H9 (cell line): ENCODE measurements at regions not wholly inside any gene's neighbourhood (a gene's known extent, or its start where the extent isn't known, plus 50 kb on each side); places are given as distances from the start of the nearest gene placed in this dataset.

Experiments
- DNase-seq: peaks from one replicate; pipeline ENCODE4 v3.0.0-alpha.2; 2017
- H2AFZ ChIP-seq: one replicate; pipeline ENCODE4 v1.6.1; 2013; ENCODE audit warnings: mild to moderate bottlenecking, low read length, control low read depth, moderate library complexity
- H2AK5ac ChIP-seq: 2 replicates; pipeline ENCODE4 v1.6.1; 2013; ENCODE audit warnings: low read length, control low read depth, mixed read lengths; ENCODE audit not compliant: insufficient read length
- H2BK120ac ChIP-seq: one replicate; pipeline ENCODE4 v1.6.1; 2013; ENCODE audit warnings: low read depth, mild to moderate bottlenecking, low read length, control low read depth, inconsistent platforms; ENCODE audit not compliant: poor library complexity, severe bottlenecking
- H2BK12ac ChIP-seq: 2 replicates; pipeline ENCODE4 v1.6.1; 2013; ENCODE audit warnings: low read length, control low read depth, mixed read lengths, low read depth; ENCODE audit not compliant: insufficient read length
- H2BK15ac ChIP-seq: 2 replicates; pipeline ENCODE4 v1.6.1; 2013; ENCODE audit warnings: low read depth, low read length, control low read depth
- H2BK20ac ChIP-seq: one replicate; pipeline ENCODE4 v1.6.1; 2013; ENCODE audit warnings: low read depth, mild to moderate bottlenecking, low read length, control low read depth, inconsistent platforms; ENCODE audit not compliant: poor library complexity, severe bottlenecking
- H2BK5ac ChIP-seq: 2 replicates; pipeline ENCODE4 v1.6.1; 2013; ENCODE audit warnings: low read length, control low read depth, mixed read lengths; ENCODE audit not compliant: insufficient read length
- H3K14ac ChIP-seq: 2 replicates; pipeline ENCODE4 v1.6.1; 2013; ENCODE audit warnings: low read length, control low read depth; ENCODE audit not compliant: insufficient read depth
- H3K18ac ChIP-seq: 2 replicates; pipeline ENCODE4 v1.6.1; 2013; ENCODE audit warnings: low read depth, mild to moderate bottlenecking, mixed read lengths, low read length, control low read depth; ENCODE audit not compliant: insufficient read length
- H3K23ac ChIP-seq: 2 replicates; pipeline ENCODE4 v1.6.1; 2013; ENCODE audit warnings: low read length, control low read depth, mixed read lengths, low read depth; ENCODE audit not compliant: insufficient read length
- H3K23me2 ChIP-seq: 2 replicates; pipeline ENCODE4 v1.6.1; 2013; ENCODE audit warnings: low read depth, mild to moderate bottlenecking, mixed read lengths, low read length, control low read depth; ENCODE audit not compliant: insufficient read length, poor library complexity, severe bottlenecking
- H3K27ac ChIP-seq: 2 replicates; pipeline ENCODE4 v1.5.1; 2013; ENCODE audit warnings: low read length, control low read depth, mixed read lengths, low read depth; ENCODE audit not compliant: insufficient read length
- H3K27me3 ChIP-seq: 2 replicates; pipeline ENCODE4 v1.6.1; 2013; ENCODE audit warnings: low read length, control low read depth, inconsistent platforms; ENCODE audit not compliant: insufficient read depth
- H3K4ac ChIP-seq: 2 replicates; pipeline ENCODE4 v1.6.1; 2013; ENCODE audit warnings: low read depth, mild to moderate bottlenecking, control low read depth, inconsistent platforms, low read length, moderate library complexity
- H3K4me1 ChIP-seq: 2 replicates; pipeline ENCODE4 v1.6.1; 2013; ENCODE audit warnings: low read length, control low read depth, inconsistent platforms; ENCODE audit not compliant: insufficient read depth
- H3K4me2 ChIP-seq: 2 replicates; pipeline ENCODE4 v1.6.1; 2013; ENCODE audit warnings: low read length, control low read depth, mixed read lengths; ENCODE audit not compliant: insufficient read length, insufficient read depth
- H3K56ac ChIP-seq: 2 replicates; pipeline ENCODE4 v1.6.1; 2013; ENCODE audit warnings: low read depth, mild to moderate bottlenecking, mixed read lengths, low read length, control low read depth; ENCODE audit not compliant: insufficient read length
- H3K79me1 ChIP-seq: 2 replicates; pipeline ENCODE4 v1.6.1; 2013; ENCODE audit warnings: low read depth, mild to moderate bottlenecking, moderate library complexity, low read length, control low read depth, inconsistent platforms; ENCODE audit not compliant: insufficient read depth, poor library complexity, severe bottlenecking
- H3K79me2 ChIP-seq: 2 replicates; pipeline ENCODE4 v1.6.1; 2013; ENCODE audit warnings: low read length, control low read depth, inconsistent platforms; ENCODE audit not compliant: insufficient read depth
- H3K9ac ChIP-seq: 2 replicates; pipeline ENCODE4 v1.6.1; 2013; ENCODE audit warnings: low read length, control low read depth, mixed read lengths; ENCODE audit not compliant: insufficient read length; ENCODE audit errors: extremely low read depth
- H3K9me3 ChIP-seq: one replicate; pipeline ENCODE4 v1.6.1; 2013; ENCODE audit warnings: low read depth, low read length, inconsistent platforms; ENCODE audit not compliant: control insufficient read depth
- H3T11ph ChIP-seq: one replicate; pipeline ENCODE4 v1.6.1; 2013; ENCODE audit warnings: mild to moderate bottlenecking, low read length, control low read depth, inconsistent platforms
- H4K20me1 ChIP-seq: one replicate; pipeline ENCODE4 v1.6.1; 2013; ENCODE audit not compliant: control insufficient read depth, insufficient read length, insufficient read depth
- H4K5ac ChIP-seq: 2 replicates; pipeline ENCODE4 v1.6.1; 2013; ENCODE audit warnings: low read depth, mild to moderate bottlenecking, mixed read lengths, low read length, control low read depth; ENCODE audit not compliant: insufficient read length
- H4K8ac ChIP-seq: replicated peaks from 2 replicates; pipeline ENCODE4 v1.6.1; 2013; ENCODE audit warnings: low read length, control low read depth, mixed read lengths, low read depth; ENCODE audit not compliant: insufficient read length
- H4K91ac ChIP-seq: 2 replicates; pipeline ENCODE4 v1.6.1; 2013; ENCODE audit warnings: low read depth, mild to moderate bottlenecking, moderate library complexity, mixed read lengths, low read length, control low read depth; ENCODE audit not compliant: insufficient read length
- H3K27ac Mint-ChIP-seq, 3 experiments: 2 replicates in 2 of 3; 3 replicates in 1 of 3; pipeline ENCODE4 v1.8.0; 2020 to 2021; ENCODE audit warnings: mixed read lengths in 3 of 3, mild to moderate bottlenecking in 1 of 3, moderate library complexity in 1 of 3
- H3K27me3 Mint-ChIP-seq: 2 replicates; pipeline ENCODE4 v1.8.0; 2021; ENCODE audit warnings: low read depth, mild to moderate bottlenecking, moderate library complexity, mixed read lengths
- H3K36me3 Mint-ChIP-seq, 3 experiments: 2 replicates in 2 of 3; 3 replicates in 1 of 3; pipeline ENCODE4 v1.8.0; 2020 to 2021; ENCODE audit warnings: low read depth in 3 of 3, mixed read lengths in 3 of 3; ENCODE audit not compliant: insufficient read depth in 1 of 3
- H3K4me1 Mint-ChIP-seq, 2 experiments: 2 replicates each; pipeline ENCODE4 v1.8.0; 2020; ENCODE audit warnings: mixed read lengths in 2 of 2
- H3K4me3 Mint-ChIP-seq, 2 experiments: 2 replicates in 1 of 2; 3 replicates in 1 of 2; pipeline ENCODE4 v1.8.0; 2020 to 2021; ENCODE audit warnings: mild to moderate bottlenecking in 2 of 2, mixed read lengths in 2 of 2, moderate library complexity in 1 of 2
- H3K9me3 Mint-ChIP-seq, 2 experiments: 2 replicates in 1 of 2; 3 replicates in 1 of 2; pipeline ENCODE4 v1.8.0; 2020; ENCODE audit warnings: mild to moderate bottlenecking in 2 of 2, mixed read lengths in 2 of 2, moderate library complexity in 1 of 2
- CTCF ChIP-seq: fragments of 200-600 bp; sonication (generic); conservative IDR thresholded peaks from 3 replicates; pipeline ENCODE4 v1.8.0; 2021; ENCODE audit warnings: antibody characterized with exemption, mild to moderate bottlenecking
- WGBS: extraction: QIAGEN DNeasy Blood & Tissue Kit; methylation state at CpG from one replicate; pipeline ENCODE4 v1.1.7; 2013; ENCODE audit warnings: missing lambda C conversion rate, low lambda C conversion rate, mixed read lengths; ENCODE audit not compliant: insufficient read length; ENCODE audit errors: extremely low coverage; 5-methylcytosine and 5-hydroxymethylcytosine counted together

DNA sequence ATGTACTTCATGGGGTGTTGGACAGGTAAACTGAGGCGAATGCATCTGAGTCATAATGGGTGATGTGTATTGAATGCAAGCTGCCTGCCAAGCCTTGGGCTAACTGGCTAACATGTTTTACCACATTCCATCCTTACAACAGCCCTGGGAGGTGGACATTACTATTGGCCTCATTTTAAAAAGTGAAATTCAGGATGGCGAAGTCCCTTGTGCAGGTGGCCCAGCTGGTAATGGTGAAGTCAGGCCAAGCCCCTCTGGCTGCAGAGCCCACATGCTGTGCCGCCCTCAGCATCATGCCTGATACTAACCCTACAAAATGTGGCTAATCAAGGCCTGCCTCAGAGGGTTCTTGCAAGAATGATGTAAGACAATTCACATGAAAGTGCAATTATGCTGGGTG, 60.0 kb upstream of the CHD2 start:
- Histone ChIP-seq H3K79me1 (no peaks in the 10 kb centered on the region), H2BK15ac (no peak overlapping the region), H2AFZ (no peak overlapping the region), H3K4me2 (no peak overlapping the region), H3K9me3 (no peaks in the 10 kb centered on the region), H3K23me2 (no peaks in the 10 kb centered on the region), H3K27ac (no peak overlapping the region), H4K20me1 (no peaks in the 10 kb centered on the region), H4K91ac (no peak overlapping the region), H2BK120ac (no peak overlapping the region), H3K9ac (no peak overlapping the region), H3K56ac (no peak overlapping the region), H3K14ac (no peak overlapping the region), H3K4me1 (no peaks in the 10 kb centered on the region; the same call in 1 of the 2 replicates), H4K5ac (no peak overlapping the region), H3K27me3 (no peaks in the 10 kb centered on the region), H3K23ac (no peak overlapping the region), H3T11ph (no peak overlapping the region), H3K79me2 (no peaks in the 10 kb centered on the region), H3K4ac (no peak overlapping the region), H2BK12ac (no peak overlapping the region), H4K8ac (no peak overlapping the region), H3K18ac (no peak overlapping the region), H2AK5ac (no peak overlapping the region), H2BK5ac (no peak overlapping the region), H2BK20ac (no peak overlapping the region)
- Mint-ChIP-seq H3K36me3 (no peaks in the 10 kb centered on the region), H3K4me1 (peaks cover 21 to 27% of the 10 kb centered on the region in 2 experiments), H3K27ac (no peak overlapping the region), H3K4me3 (no peak overlapping the region), H3K27me3 (no peaks in the 10 kb centered on the region; the same call in 1 of the 2 replicates), H3K9me3 (no peaks in the 10 kb centered on the region)
- no peak for TF ChIP-seq CTCF
- WGBS: no CpG with 5 or more reads among the region's 3 CpGs
- DNase-seq: no peak
